ENCODE measurements at regions not wholly inside any gene's neighbourhood (a gene's known extent, or its start where the extent isn't known, plus 50 kb on each side); places are given as distances from the start of the nearest gene placed in this dataset.
A peak's percentile ranks its signal among the peaks of the same experiment; 100 is the strongest.

- no peak overlapping the region for H3K27ac ChIP-seq (replicated peaks)
- H3K4me3 ChIP-seq (replicated peaks; ENCODE audit: insufficient read depth, low read length), result no peak overlapping the region
- H3K27me3 ChIP-seq (ENCODE audit: insufficient read depth, poor library complexity, severe bottlenecking), result no peaks in the 10 kb centered on the region
- DNase-seq (ENCODE audit: low read depth in 1 of 2, low spot score in 1 of 2), result no peak
- no peak for TF ChIP-seq REST (IDR thresholded peaks at IDR 0.05; ENCODE audit: insufficient replicate concordance, low read depth)
- no peak for TF ChIP-seq GABPA (IDR thresholded peaks at IDR 0.05; ENCODE audit: low read depth)
- no peak for TF ChIP-seq CTCF (IDR thresholded peaks at IDR 0.05; ENCODE audit: insufficient read depth, low read length)
- no peak for TF ChIP-seq SPI1 (IDR thresholded peaks at IDR 0.05; ENCODE audit: borderline replicate concordance, low read depth)
- TF ChIP-seq POLR2AphosphoS5 (IDR thresholded peaks at IDR 0.05; ENCODE audit: low read depth), result no peak
Observed at GRCh38 chr4:77344784-77345183, 187.8 kb downstream of the CCNG2 start.

GRCh38 chr4:77347351-77347966, 190.5 kb downstream of the CCNG2 start:
- peak in 1 of 2 experiments; percentile 25 for DNase-seq (ENCODE audit: low read depth in 1 of 2, low spot score in 1 of 2)
- H3K4me3 ChIP-seq (replicated peaks; ENCODE audit: insufficient read depth, low read length), result no peak overlapping the region
- no peaks in the 10 kb centered on the region for H3K27me3 ChIP-seq (ENCODE audit: insufficient read depth, poor library complexity, severe bottlenecking)
- TF ChIP-seq CTCF (IDR thresholded peaks at IDR 0.05; ENCODE audit: insufficient read depth, low read length) (no peak), REST (IDR thresholded peaks at IDR 0.05; ENCODE audit: insufficient replicate concordance, low read depth) (no peak), GABPA (IDR thresholded peaks at IDR 0.05; ENCODE audit: low read depth) (no peak), SPI1 (IDR thresholded peaks at IDR 0.05; ENCODE audit: borderline replicate concordance, low read depth) (no peak), POLR2AphosphoS5 (IDR thresholded peaks at IDR 0.05; ENCODE audit: low read depth) (no peak)
- H3K27ac ChIP-seq (replicated peaks), result no peak overlapping the region

GRCh38 chr4:77348815-77349214, 191.8 kb downstream of the CCNG2 start:
- no peaks in the 10 kb centered on the region for H3K27me3 ChIP-seq (ENCODE audit: insufficient read depth, poor library complexity, severe bottlenecking)
- TF ChIP-seq POLR2AphosphoS5 (IDR thresholded peaks at IDR 0.05; ENCODE audit: low read depth) (no peak), SPI1 (IDR thresholded peaks at IDR 0.05; ENCODE audit: borderline replicate concordance, low read depth) (no peak), GABPA (IDR thresholded peaks at IDR 0.05; ENCODE audit: low read depth) (no peak), REST (IDR thresholded peaks at IDR 0.05; ENCODE audit: insufficient replicate concordance, low read depth) (no peak), CTCF (IDR thresholded peaks at IDR 0.05; ENCODE audit: insufficient read depth, low read length) (no peak)
- no peak overlapping the region for H3K27ac ChIP-seq (replicated peaks)
- no peak overlapping the region for H3K4me3 ChIP-seq (replicated peaks; ENCODE audit: insufficient read depth, low read length)
- no peak for DNase-seq (ENCODE audit: low read depth in 1 of 2, low spot score in 1 of 2)
